ENCODE measurements at regions not wholly inside any gene's neighbourhood (a gene's known extent, or its start where the extent isn't known, plus 50 kb on each side); places are given as distances from the start of the nearest gene placed in this dataset.

DNA sequence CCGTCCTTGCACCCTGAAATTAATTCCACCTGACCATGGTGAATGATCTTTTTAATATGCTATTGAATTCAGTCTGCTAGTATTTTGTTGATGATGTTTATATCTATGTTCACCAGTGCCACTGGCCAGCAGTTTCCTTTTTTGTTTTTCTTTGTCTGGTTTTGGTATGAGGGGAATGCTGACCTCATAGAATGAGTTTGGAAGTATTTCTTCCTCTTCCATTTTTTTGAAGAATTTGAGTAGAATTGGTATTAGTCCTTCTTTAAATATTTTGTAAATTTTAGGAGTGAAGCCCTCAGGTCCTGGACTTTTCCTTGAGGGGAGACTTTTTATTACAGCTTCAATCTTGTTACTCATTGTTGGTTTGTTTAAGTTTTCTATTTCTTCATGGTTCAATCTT lies 231.6 kb downstream of the MRPL39 start:
- DNase-seq (ENCODE audit: low spot score): no peak

- no peak for DNase-seq (ENCODE audit: low spot score)
Observed at GRCh38 chr21:25373126-25374082, 233.9 kb downstream of the MRPL39 start.

DNA sequence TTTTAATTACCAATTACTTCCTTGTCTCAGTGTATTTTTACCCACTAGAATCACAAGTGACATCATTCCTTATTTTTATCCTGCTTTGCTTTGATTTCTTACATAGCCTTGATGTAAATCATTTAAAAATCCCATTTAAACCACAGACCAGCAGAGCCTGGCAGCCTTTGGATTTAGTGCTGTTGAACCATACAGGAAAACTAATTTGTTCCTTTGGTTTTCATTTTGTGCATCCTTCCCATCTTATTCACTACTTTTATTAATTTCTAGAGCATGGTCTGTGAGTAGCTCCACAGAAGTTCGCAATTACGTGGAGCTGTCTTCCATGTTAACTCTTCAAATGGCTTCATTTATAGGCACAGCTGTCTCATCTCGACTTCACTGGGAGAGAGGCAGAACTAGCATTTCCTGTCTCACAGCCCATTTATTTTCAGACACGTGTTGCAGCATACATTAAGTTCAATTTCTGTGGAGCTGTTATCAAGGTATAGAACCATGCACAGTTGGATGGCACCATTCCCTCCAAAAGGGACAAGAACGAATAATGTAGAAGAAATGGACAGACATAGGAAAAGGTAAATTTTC lies 235.3 kb downstream of the MRPL39 start:
- no peak for DNase-seq (ENCODE audit: low spot score)

DNA sequence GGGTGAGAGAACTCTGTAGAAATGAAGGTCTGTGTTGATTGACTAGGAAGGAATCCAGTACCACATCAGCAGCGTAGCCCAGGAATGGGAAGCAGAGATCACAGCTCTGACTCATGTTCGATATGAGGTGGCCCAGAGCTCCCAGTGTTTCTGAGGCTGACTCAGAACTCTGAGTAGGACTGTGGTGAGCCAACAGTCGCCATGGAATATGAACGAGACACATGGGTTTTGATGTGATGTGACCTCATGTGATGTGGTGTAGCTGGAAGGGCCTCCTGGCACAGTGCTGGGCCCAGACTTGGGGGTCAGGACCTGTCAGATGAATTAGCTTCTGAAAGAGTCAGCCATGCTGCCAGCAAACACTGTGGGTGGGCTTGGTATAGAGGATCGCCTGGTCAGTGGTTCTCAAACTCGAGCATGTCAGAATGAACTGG lies 237.0 kb downstream of the MRPL39 start:
- DNase-seq (ENCODE audit: low spot score): no peak

DNA sequence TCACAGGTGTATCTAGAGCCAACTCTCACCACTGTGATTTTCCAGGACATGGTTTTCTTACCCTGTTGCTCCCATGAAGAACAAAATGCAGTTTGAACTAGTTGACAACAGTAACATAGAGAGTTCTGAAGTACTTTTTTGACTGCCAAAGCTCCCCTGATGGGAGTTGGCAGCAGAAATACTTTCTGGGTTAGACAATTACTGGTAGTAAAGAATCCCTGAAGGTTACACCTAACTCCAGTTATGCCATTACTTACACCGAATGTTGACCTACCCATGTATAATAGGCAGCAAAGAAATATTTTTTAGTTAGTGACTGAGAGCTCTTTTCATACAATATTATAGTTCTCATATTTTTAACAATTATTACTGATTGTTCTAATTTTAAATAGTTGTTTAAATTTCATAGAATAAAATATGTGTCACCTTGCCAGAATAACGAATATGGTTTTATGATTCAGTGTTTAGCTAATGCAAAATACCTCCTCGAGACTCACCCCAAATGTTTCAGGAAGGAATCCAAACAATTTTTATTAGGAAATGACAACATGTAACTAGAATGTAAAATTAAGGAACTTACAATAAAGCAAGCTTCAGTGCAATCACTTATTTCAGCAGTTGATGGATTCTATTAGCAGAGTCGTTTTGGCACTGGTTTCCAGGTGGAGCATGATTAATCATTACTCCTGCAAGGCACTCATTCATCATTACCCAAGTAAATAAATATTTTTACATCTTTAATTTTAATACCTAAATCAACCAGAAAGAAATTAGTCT lies 237.6 kb downstream of the MRPL39 start:
- DNase-seq (ENCODE audit: low spot score): no peak

DNA sequence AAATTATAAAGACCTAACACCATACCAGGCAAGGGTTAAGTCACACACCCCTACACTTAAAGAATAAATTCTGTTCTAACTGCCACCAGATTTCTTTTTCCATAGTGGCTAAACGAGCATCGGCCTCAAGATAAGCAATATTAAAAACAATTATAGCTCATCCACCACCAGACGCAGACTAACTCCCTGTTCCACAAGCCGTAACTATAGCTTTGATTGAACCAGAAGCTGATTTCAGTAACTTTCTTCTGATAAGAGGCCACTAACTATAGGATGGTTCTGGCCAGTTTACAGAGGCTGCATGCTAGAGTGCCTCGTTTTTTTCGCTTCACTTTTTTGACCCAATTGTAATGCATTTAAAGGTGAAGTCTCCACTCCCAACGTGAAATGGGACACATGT lies 238.8 kb downstream of the MRPL39 start:
- no peak for DNase-seq (ENCODE audit: low spot score)

GRCh38 chr21:25366116-25366515 lies 241.2 kb downstream of the MRPL39 start:
- no peak for DNase-seq (ENCODE audit: low spot score)

GRCh38 chr21:25362375-25363267 lies 244.7 kb downstream of the MRPL39 start:
- no peak for DNase-seq (ENCODE audit: low spot score)

DNA sequence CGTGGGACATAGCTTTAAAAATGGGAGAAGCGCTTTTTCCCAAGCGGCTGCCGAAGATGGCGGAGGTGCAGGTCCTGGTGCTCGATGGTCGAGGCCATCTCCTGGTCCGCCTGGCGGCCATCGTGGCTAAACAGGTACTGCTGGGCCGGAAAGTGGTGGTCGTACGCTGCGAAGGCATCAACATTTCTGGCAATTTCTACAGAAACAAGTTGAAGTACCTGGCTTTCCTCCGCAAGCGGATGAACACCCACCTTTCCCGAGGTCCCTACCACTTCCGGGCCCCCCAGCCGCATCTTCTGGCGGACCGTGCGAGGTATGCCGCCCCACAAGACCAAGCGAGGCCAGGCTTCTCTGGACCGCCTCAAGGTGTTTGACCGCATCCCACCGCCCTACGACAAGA lies 245.5 kb downstream of the MRPL39 start:
- DNase-seq (ENCODE audit: low spot score): no peak

DNA sequence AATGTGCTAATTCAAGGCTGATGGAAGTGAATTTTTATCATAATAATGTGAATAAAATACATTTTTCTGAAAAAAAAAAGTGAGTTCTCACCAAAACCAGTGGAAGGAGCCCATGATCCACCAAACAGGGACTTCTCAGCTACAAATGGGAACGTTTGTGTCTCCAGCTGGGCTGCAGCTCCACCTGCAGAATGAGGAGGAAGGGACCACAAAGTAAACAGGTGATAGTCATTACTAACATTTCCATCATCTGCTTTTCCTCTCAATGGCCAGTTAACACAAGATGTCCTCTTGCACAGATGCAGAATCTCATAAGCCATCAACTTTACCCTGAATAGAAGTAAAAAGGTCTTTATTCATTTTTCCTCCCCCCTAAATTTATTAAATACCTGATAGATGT lies 246.2 kb downstream of the MRPL39 start:
- no peak for DNase-seq (ENCODE audit: low spot score)

DNA sequence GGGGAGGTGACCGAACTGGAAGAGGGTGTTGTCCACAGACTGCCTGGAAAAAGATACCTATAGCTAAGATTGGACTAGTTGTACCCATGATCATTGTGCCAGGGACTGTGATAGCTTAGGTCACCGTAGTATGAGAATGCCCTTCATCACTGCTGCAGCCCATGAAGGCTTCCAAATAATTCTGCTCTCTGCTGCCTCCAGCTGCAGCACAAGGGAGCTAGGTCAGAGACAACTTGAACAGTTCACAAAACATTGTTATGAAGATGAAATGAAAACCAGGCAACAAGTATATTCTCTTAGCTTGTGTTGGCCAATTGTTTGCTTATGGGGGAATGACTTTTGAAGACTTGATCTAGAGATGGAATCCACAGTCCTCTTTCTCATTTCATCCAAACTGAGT lies 246.7 kb downstream of the MRPL39 start:
- DNase-seq (ENCODE audit: low spot score): no peak

DNA sequence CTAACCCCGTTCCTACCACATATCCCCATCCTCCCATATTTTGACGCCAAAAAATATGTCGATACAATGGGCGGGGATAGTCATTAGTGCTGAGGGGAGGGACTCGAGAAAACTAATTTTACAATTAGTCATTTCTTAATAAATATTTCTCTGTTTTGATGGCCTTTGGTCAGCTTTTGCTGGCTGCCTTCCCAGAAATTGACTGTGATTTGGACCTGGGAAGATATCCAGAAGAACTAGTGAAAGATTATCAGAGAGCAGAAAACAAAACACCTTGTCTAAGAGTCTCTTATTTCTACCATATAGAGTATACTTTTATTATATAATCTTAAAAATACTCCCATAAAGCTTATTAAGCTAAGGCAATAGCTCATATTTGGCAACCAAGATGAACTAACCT lies 247.6 kb downstream of the MRPL39 start:
- no peak for DNase-seq (ENCODE audit: low spot score)

GRCh38 chr21:25350056-25350455 lies 257.2 kb downstream of the MRPL39 start:
- DNase-seq (ENCODE audit: low spot score): no peak

DNA sequence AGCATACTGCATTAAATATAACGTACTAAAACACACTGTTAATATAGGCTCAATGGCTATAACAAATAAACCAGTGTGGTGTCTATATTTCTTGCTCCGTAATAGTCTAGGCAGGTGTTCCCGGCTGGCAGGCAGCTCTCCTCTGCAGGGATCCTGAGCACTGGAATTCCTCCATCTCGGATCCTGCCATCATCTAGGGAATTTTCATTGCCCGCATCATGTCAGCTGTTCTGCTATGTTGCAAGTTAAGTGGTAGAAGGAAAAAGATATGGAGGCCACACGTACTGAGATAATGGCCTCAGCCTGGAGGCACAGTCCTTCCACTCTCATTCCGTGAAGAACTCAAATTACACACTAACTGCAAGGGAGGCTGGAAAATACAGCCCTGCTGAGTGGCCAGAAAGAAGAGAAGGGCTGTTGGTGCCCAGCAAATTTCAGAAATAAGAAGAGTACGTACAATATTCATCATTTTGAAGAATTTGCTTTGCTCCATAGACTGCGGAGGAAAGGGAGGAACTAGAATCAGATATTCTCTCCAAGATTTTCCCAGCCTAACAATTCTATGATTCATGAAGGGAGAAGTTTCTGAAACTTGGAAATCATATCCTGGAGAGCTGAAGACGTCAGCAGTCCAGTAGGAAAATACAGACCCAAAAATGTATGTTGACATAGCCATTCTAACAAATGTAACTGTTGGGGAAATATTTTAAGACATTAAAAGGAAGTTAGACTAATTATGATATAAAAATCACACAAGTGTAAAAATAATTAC lies 263.3 kb downstream of the MRPL39 start:
- DNase-seq (ENCODE audit: low spot score): no peak

DNA sequence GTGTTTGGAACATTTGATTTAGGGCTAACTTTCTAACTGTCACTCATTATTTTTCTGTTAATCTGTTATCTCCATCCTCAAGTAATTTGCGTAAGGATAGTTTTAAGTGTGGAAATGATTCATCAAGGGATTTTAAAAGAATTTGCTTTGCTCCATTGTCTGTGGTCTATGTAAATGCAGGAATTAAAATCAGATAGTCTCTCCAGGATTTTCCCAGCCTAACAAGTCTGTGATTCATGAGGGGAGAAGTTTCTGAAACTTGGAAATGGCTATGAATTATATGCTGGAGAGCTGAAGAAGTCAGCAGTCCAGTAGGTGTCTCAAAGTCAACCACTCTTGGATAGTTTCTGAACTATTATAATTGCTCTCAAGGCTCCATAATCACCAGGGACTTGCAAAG lies 264.5 kb downstream of the MRPL39 start:
- no peak for DNase-seq (ENCODE audit: low spot score)

DNA sequence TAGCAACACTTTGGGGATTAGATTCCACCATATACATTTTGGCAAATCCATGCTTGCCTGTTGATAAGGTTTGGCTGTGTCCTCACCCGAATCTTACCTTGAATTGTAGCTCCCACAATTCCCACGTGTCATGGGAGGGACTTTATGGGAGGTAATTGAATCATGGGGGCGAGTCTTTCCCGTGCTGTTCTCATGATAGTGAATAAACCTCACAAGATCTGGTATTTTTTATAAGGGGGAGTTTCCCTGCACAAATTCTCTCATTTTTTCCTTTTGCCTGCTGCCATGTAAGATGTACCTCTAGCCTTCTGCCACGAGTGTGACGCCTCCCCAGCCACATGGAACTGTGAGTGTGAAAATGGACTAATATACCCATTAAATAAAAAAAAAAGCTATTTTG lies 265.3 kb downstream of the MRPL39 start:
- no peak for DNase-seq (ENCODE audit: low spot score)

DNA sequence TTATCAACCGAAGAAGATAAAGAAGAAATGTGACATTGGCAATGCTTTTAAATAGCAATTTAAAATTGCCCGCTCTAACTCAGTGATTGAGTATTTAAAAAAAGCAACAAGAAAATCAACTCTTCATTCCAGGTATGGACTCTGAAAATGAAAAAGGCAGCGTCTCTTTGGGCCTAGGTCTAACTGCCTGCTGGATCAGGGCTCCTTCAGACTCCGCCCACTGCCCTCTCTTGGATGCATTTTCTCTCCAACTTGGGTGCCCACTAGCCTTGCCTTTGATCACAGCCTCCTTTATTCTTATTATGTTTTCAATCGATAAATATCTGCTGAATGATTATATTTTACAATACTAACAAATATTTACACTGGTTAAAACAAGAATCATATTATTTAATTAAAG lies 268.9 kb downstream of the MRPL39 start:
- no peak for DNase-seq (ENCODE audit: low spot score)

DNA sequence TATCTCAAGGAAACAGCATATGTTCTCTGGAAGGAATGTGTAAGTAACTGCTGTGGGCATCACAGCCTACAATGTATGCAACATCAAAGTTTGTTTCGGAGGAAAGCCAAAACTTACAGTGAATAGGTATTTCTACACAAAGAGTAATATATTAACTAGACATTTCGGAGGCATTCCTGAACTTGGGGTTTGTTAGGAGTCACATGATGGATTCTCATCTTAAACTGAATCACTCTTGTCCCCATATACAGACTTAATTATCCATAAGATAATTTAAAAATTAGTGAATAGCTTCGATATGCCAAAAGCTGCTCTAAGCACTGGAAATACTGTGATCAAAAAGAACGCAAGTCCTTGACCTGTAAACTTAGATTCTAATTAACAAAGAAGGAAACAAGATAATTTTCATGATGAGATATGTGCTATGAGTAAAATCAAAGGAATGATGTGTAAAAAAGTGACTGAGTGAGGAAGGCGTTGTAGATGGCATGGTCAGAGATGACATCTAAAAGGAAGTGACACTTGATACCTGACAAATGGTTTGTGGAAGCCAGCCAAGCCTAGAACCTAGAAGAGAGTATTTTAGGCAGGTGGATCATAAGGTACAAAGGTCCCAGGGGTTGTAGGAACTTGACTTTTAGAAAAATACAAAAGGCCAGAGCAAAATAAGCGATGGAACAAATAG lies 273.1 kb downstream of the MRPL39 start:
- no peak for DNase-seq (ENCODE audit: low spot score)

DNA sequence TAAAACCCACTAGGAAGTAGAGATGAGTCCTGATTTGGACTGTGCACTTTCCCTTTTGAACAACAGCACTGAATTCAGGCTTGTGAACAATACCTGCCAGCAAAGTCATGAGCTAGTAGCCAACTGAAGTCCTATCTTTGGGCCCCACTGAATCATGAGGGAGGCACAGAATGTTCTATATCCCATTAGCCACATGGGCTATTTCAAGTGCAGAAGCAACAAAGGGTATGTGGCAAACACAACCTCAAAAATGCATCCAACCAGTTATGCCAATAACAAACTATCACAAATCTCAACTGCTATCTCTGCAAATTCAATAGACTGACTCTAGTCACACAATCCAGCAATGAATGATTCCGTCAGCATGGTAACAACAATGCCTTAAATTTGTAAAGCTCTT lies 276.0 kb downstream of the MRPL39 start:
- DNase-seq (ENCODE audit: low spot score): no peak

- no peak for DNase-seq (ENCODE audit: low spot score)
Observed at GRCh38 chr21:25330266-25330665, 277.0 kb downstream of the MRPL39 start.
